HG03025 (cell line): ENCODE measurements at regions not wholly inside any gene's neighbourhood (a gene's known extent, or its start where the extent isn't known, plus 50 kb on each side); places are given as distances from the start of the nearest gene placed in this dataset.

Experiments
- ATAC-seq: cut with Tn5 transposase; IDR thresholded peaks from one replicate; pipeline ENCODE4 v1.9.1; 2021; ENCODE audit warnings: mild to moderate bottlenecking, moderate library complexity; ENCODE audit not compliant: unreplicated experiment, low FRiP score

GRCh38 chr9:26334706-26335105, 557.9 kb downstream of the CAAP1 start:
- no peak for ATAC-seq

GRCh38 chr9:26331223-26331622, 561.4 kb downstream of the CAAP1 start:
- ATAC-seq, result no peak

- no peak for ATAC-seq
These were observed 562.6 kb downstream of the CAAP1 start for GRCh38 chr9:26329974-26330373.

GRCh38 chr9:26326563-26326962, 566.0 kb downstream of the CAAP1 start:
- ATAC-seq, result no peak

- no peak for ATAC-seq
These were observed 567.2 kb downstream of the CAAP1 start for GRCh38 chr9:26325444-26325829.

- ATAC-seq, result no peak
These were observed 567.7 kb downstream of the CAAP1 start for GRCh38 chr9:26324786-26325443.

GRCh38 chr9:26321935-26322334, 570.7 kb downstream of the CAAP1 start:
- no peak for ATAC-seq

- no peak for ATAC-seq
These were observed 572.7 kb downstream of the CAAP1 start for GRCh38 chr9:26319859-26320258.

GRCh38 chr9:26313108-26313507, 579.5 kb downstream of the CAAP1 start:
- ATAC-seq, result no peak

- ATAC-seq, result no peak
These were observed 581.1 kb downstream of the CAAP1 start for GRCh38 chr9:26311463-26311995.

GRCh38 chr9:26310294-26310693, 582.3 kb downstream of the CAAP1 start:
- ATAC-seq, result no peak

- no peak for ATAC-seq
These were observed 584.3 kb downstream of the CAAP1 start for GRCh38 chr9:26308328-26308727.

- no peak for ATAC-seq
These were observed 590.9 kb downstream of the CAAP1 start for GRCh38 chr9:26301659-26302058.

- ATAC-seq, result no peak
These were observed 591.6 kb downstream of the CAAP1 start for GRCh38 chr9:26301046-26301445.

GRCh38 chr9:26296910-26297572, 595.6 kb downstream of the CAAP1 start:
- ATAC-seq, result no peak

GRCh38 chr9:26292943-26293342, 599.7 kb downstream of the CAAP1 start:
- no peak for ATAC-seq

GRCh38 chr9:26271495-26272122, 593.4 kb upstream of the TUSC1 start:
- no peak for ATAC-seq

- no peak for ATAC-seq
These were observed 588.0 kb upstream of the TUSC1 start for GRCh38 chr9:26266146-26266793.

GRCh38 chr9:26264709-26265601, 586.7 kb upstream of the TUSC1 start:
- no peak for ATAC-seq

- ATAC-seq, result no peak
These were observed 585.2 kb upstream of the TUSC1 start for GRCh38 chr9:26263478-26263877.
